ENCODE measurements at regions not wholly inside any gene's neighbourhood (a gene's known extent, or its start where the extent isn't known, plus 50 kb on each side); places are given as distances from the start of the nearest gene placed in this dataset.

GRCh38 chr9:93801581-93802284, 153.4 kb downstream of the BARX1 start:
- H3K9ac ChIP-seq (ENCODE audit: insufficient read depth, low read depth, low read length) = no peak overlapping the region
- no peak for TF ChIP-seq ZMYM2 (CRISPR knock-in tag; IDR thresholded peaks at IDR 0.05)
- no peak for TF ChIP-seq TFDP2 (CRISPR knock-in tag; IDR thresholded peaks at IDR 0.05)
- no peak for TF ChIP-seq ZSCAN29 (CRISPR knock-in tag; conservative IDR thresholded peaks at IDR 0.05)
- TF ChIP-seq ZNF576 (CRISPR knock-in tag; IDR thresholded peaks at IDR 0.05) = no peak
- no TSS peak for BruUV-seq (replicated peaks)
- ATAC-seq = no peak
- WGBS (ENCODE audit: low lambda C conversion rate) = 0% methylated on average over 1 of the region's 7 CpGs
- no peak overlapping the region for H3K27ac ChIP-seq (ENCODE audit: extremely low read length, insufficient read depth, low read length)
- no peak for FAIRE-seq
- H3K4me3 ChIP-seq (replicated peaks in 1 of 3; ENCODE audit: insufficient read depth in 1 of 3, low read depth in 2 of 3, low read length in 3 of 3) = no peak overlapping the region
- in situ Hi-C loops (cut with HindIII; ENCODE audit: extremely low pct_ligation_motif_present, low pct_unique_long_range_greater_than_20kb) = no loop called here
- no peaks in the 10 kb centered on the region for H4K20me1 ChIP-seq (ENCODE audit: insufficient read depth, low read length)
- POLR2A ChIA-PET = no interaction called here
- intact Hi-C loops (cut with micrococcal nuclease; ENCODE audit: unreplicated experiment) = no loop called here
- no peak for DNase-seq (ENCODE audit: low spot score)
- no peaks in the 10 kb centered on the region for H3K36me3 ChIP-seq (replicated peaks in 1 of 2; ENCODE audit: control insufficient read depth in 1 of 2, insufficient read depth in 2 of 2, low read length in 2 of 2)
- H3K4me1 ChIP-seq (ENCODE audit: insufficient read depth, low read length) = no peaks in the 10 kb centered on the region
- H3K4me2 ChIP-seq (ENCODE audit: low read depth, low read length) = no peak overlapping the region
- H3K9me3 ChIP-seq (ENCODE audit: low read length) = no peaks in the 10 kb centered on the region
- CTCF ChIA-PET (ENCODE audit: low intra/inter-chr PET ratio, low total read pairs) = no interaction called here
- no peaks in the 10 kb centered on the region for H3K27me3 ChIP-seq (ENCODE audit: control insufficient read depth in 1 of 2, insufficient read depth in 2 of 2, low read length in 2 of 2)
- no peaks in the 10 kb centered on the region for H3K79me2 ChIP-seq (ENCODE audit: insufficient read depth, low read length)
- H2AFZ ChIP-seq (ENCODE audit: low read length) = no peak overlapping the region

- no peaks in the 10 kb centered on the region for H3K9me3 ChIP-seq (ENCODE audit: low read length)
- no peak for DNase-seq (ENCODE audit: low spot score)
- no peak overlapping the region for H2AFZ ChIP-seq (ENCODE audit: low read length)
- H3K36me3 ChIP-seq (replicated peaks in 1 of 2; ENCODE audit: control insufficient read depth in 1 of 2, insufficient read depth in 2 of 2, low read length in 2 of 2) = no peaks in the 10 kb centered on the region
- no peaks in the 10 kb centered on the region for H3K79me2 ChIP-seq (ENCODE audit: insufficient read depth, low read length)
- no peaks in the 10 kb centered on the region for H3K4me1 ChIP-seq (ENCODE audit: insufficient read depth, low read length)
- no TSS peak for BruUV-seq (replicated peaks)
- H3K27ac ChIP-seq (ENCODE audit: extremely low read length, insufficient read depth, low read length) = no peak overlapping the region
- 0% methylated on average over 3 of the region's 4 CpGs for WGBS (ENCODE audit: low lambda C conversion rate)
- H4K20me1 ChIP-seq (ENCODE audit: insufficient read depth, low read length) = no peaks in the 10 kb centered on the region
- in situ Hi-C loops (cut with HindIII; ENCODE audit: extremely low pct_ligation_motif_present, low pct_unique_long_range_greater_than_20kb) (no loop called here), intact Hi-C loops (cut with micrococcal nuclease; ENCODE audit: unreplicated experiment) (no loop called here)
- no peak for FAIRE-seq
- H3K9ac ChIP-seq (ENCODE audit: insufficient read depth, low read depth, low read length) = no peak overlapping the region
- H3K4me2 ChIP-seq (ENCODE audit: low read depth, low read length) = no peak overlapping the region
- ATAC-seq = no peak
- TF ChIP-seq TIGD3 (CRISPR knock-in tag; IDR thresholded peaks at IDR 0.05; ENCODE audit: borderline replicate concordance) (no peak), GLI4 (CRISPR knock-in tag; IDR thresholded peaks at IDR 0.05; ENCODE audit: borderline replicate concordance) (no peak), YEATS4 (CRISPR knock-in tag; IDR thresholded peaks at IDR 0.05; ENCODE audit: borderline replicate concordance) (no peak)
- H3K4me3 ChIP-seq (replicated peaks in 1 of 3; ENCODE audit: insufficient read depth in 1 of 3, low read depth in 2 of 3, low read length in 3 of 3) = no peak overlapping the region
- no peaks in the 10 kb centered on the region for H3K27me3 ChIP-seq (ENCODE audit: control insufficient read depth in 1 of 2, insufficient read depth in 2 of 2, low read length in 2 of 2)
- ChIA-PET CTCF (ENCODE audit: low intra/inter-chr PET ratio, low total read pairs) (no interaction called here), POLR2A (no interaction called here)
Measured at GRCh38 chr9:93801120-93801519, 154.0 kb downstream of the BARX1 start.

All from HepG2 (cell line).